HG03135 (cell line): ENCODE measurements at regions not wholly inside any gene's neighbourhood (a gene's known extent, or its start where the extent isn't known, plus 50 kb on each side); places are given as distances from the start of the nearest gene placed in this dataset.

Experiments
- ATAC-seq: cut with Tn5 transposase; IDR thresholded peaks from one replicate; pipeline ENCODE4 v1.9.1; 2021; ENCODE audit warnings: mild to moderate bottlenecking, moderate library complexity; ENCODE audit not compliant: unreplicated experiment

DNA sequence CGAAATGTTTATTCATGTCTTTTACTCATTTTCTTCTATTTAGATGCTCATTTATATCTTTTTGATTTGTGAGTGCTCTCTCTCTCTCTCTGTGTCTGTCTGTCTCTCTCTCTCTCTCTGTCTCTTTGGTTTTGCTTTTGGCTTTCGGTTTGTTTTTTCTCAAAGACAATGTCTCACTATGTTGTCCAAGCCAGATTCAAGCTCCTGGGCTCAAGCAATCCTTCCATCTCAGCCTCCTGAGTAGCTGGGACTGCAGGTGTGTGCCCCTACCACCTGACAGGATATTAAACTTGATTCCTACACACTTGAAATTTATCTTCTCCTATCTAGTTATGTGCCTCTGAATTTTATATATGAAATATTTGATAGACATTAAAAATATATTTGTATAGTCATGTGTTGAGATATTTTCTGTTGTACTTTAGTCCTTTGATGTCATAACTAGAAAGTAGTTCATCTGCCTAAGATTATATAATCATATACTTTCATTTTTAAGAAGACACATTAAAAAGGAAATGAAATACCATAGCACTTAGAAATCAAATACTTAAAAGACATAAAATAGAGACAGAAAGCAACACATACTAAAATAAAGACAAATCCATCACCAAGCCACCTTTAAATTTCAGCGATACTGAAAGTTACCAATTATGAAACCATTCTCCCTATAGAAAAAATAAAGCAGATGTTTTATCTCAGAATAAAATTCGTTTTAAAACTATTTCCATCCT lies 68.1 kb upstream of the SFMBT2 start:
- no peak for ATAC-seq

DNA sequence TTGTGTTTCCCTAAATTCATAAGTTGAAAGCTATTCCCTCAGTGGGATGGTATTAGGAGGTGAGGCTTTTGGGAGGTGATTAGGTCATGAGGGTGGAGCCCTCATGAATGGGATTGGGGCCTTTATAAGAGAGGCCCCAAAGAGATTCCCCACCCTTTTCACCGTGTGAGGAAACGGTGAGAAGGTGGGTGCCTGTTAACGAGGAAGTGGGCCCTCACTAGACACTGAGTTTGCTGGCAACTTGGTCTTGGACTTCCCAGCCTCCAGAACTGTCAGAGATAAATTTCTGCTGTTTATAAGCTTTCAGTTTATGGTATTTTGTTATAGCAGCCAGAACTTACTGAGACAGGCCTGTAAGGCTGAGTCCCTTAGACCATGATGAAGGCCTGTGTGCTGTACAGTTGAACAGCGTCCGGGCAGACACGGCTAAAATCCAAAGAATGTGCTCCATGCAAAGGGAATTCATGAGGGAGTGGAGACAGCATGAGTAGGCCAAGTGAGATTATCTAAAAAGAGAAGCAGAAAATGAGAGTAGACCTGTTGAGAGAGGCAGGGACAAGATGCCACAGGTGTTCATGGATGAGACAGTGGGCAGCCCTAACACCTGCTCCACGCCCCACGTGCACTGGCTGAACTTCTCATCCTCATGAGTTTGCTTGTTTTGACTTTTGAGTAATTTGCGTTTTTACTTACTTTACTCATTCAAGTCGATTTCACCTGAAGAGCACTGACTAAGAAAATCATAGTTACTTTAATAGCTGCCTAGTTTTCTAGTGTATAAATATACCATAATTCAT lies 66.9 kb upstream of the SFMBT2 start:
- no peak for ATAC-seq

DNA sequence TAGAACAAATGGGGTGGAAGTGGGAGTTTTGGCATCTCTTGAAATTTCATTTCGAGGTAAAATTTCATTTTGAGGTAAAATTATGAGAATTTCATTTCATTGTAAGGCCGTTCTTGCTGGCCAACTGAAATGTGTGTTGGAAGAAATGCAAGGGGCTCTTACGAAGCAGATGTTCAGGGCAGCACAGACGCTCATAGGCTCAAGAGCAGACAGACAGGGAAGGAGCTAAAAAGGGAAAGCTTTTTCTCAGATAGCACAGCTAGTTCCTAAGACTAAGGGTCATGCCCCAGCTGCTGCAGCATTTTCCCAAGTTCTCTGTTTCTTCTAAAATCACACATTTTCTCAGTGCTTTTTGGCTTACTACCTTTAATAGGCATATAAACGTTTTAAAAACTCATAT lies 65.1 kb upstream of the SFMBT2 start:
- ATAC-seq: no peak

DNA sequence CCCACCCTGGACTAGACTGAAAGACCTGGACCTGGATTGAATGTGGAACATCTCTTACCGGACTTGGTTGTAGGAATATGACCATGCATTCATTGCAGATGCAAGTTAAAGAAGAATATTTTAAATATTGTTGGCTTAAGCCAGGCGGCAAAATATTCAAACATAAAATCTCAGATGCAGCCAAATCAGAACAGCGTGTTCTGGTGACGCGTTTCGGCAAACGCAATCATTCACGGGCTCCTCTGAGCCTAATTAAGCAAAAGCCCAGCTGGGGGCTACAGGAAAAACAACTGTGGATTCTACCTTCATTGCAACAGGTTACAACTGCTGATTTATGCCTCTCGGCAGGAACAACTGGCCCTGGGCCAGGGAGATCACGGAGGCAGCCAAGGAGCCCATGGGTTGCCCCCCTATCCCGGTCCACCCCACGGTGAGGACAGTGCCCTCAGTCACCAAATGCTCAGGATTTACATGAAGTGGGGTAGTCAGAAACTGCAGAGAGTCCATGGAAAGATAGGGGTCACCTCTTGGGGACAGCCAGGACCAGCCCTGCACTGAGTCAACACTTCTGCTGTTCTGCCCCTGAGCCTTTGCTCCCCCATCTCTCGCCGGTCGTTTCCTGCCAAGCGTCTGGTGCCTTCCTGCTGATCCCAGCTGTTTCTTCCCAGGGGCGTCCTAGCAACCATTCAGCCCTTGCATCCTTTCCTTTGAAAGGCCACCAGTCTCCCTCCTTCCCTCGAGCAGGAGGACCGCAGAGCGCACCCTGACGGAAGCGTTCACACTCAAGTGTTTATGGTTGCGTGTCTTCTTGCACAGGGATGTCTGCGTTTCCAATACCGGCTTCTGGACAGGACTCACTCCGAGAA lies 64.4 kb upstream of the SFMBT2 start:
- ATAC-seq: no peak

DNA sequence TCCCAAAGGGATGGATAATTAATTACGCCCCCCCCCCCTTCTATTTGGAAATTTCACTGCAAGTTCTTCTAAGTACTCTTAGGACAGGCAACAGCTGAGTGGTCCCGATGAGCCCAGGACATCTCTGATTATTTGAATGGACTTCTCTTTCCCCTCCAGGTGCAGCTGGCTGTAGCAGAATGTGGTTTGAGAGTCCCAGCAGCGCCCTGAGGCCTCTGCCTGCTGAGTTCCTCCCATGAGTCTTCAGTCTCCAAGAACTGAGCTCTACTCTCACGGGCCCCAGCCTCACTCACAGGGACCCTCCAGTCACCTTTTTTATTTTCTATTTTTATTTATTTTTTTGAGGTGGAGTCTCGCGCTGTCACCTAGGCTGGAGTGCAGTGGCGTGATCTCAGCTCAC lies 63.6 kb upstream of the SFMBT2 start:
- ATAC-seq: no peak

DNA sequence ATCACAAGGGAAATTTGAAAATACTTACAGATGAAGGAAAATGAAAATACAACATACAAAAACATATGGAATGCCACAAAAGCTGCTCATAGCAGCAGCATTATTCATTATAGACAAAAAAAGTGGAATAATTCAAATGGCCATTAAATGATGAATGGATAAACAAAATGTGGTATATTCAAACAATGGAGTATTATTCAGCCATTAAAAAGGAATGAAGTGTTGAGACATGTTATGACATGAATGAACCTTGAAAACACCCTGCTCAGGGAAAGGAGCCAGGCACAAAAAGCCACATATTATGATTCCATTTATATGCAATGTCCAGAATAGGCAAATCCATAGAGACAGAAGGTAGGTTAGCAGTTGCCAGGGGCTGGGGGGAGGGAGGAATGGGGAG lies 62.6 kb upstream of the SFMBT2 start:
- no peak for ATAC-seq

DNA sequence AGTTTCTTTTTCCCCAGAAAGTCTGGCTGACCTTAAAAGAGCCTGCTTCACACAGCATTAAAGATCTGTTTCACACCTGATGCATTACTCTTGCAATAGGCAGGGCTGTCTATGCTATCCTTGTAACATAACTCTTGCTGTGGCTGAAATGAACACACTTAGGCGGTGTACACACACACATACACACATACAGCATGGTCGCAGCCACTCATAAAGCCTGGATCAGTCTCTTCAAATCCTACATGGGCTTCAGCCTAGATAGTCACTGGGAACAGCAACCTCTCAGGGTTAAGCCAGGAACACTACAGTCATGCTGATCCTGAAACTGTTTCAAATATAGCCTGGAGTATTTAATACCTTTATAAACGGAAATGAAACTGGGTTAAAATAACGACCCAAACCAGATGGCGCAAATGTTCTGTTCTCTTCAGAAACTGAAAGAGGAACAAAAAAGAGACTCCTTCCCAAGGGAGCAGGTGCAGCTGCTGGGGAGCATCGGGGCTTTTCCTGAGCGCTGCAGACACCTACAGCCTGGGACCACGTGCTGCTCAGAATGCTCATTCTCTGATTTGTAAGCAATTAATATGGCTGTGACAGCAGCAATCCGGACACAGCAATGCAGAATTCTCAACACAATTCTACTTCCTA lies 61.0 kb upstream of the SFMBT2 start:
- ATAC-seq: peak; percentile 79

DNA sequence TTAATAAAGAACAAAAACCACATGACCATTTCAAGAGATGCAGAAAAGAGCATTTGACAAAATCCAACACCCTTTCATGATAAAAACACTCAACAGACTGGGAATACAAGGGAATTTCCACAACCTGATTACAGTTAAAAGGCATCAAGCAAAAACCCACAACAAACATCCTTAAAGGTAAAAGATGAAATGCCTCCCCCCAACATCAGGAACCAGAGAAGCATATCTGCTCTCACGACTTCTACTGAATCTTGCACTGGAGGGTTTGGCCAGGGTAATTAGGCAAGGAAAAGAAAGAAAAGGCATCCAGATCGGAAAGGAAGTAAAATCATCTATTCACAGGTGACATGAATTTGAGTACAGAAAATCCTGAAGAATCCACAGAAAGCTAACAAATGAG lies 59.5 kb upstream of the SFMBT2 start:
- ATAC-seq: no peak

DNA sequence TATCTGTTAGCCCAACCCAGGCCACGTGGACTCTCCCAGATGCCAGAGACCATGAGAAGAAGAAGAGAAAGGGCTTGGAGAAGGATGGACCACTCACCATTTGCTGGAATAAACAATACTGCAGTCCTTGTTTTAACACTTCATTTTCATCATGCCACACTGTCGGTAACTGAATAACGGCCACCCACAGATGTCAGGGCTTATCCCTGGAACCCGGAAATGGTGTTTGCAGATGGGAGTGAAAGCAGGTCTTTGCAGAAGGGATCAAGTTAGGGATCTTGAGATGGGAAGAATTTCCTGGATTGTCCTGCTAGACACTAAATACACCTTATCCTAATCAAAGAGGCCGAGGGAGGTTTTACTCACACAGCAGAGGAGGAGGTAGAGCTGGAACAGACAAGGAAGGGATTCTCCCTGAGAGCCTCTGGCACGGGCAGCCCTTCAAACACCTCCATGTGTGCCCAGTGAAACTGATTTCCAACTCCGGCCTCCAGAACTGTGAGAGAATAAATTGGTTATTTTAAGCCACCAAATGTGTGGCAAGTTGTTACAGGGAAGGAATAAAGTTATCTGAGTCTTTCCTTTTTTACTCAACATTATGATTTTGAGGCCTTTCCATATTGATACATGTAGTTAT lies 56.3 kb upstream of the SFMBT2 start:
- no peak for ATAC-seq

DNA sequence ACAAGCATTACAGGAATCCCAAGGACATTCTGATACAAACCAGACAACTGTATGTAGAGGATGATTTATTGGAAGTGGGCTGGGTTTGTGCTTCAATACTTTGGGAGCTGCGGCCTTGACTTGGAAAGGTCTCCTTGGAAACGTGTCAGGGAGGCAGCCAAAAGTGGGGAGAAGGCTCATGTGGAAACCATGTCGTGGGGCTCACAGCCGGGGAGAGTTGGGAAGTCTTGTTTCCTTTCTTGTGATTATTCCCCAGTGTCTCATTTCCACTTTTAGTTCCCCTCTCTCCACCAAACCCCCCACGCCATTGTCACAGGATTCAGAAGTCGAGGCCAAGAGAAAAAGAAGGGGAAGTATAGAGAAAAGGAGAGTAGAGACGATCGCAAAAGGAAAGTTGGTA lies 53.9 kb upstream of the SFMBT2 start:
- ATAC-seq: no peak
